DMS153 treated with DMSO at 0.1 percent for 48 hours (cell line): ENCODE measurements at regions not wholly inside any gene's neighbourhood (a gene's known extent, or its start where the extent isn't known, plus 50 kb on each side); places are given as distances from the start of the nearest gene placed in this dataset.
"Not testable (repeated sequence)": the region's sequence is repeated elsewhere in the genome, so short reads cannot be mapped to it uniquely, and the experiment has no call there.

Experiments used
- DNase-seq: peaks from one replicate; lab custom pipeline; 2025; ENCODE audit not compliant: unreplicated experiment; lab: John Stamatoyannopoulos, UW

DNA sequence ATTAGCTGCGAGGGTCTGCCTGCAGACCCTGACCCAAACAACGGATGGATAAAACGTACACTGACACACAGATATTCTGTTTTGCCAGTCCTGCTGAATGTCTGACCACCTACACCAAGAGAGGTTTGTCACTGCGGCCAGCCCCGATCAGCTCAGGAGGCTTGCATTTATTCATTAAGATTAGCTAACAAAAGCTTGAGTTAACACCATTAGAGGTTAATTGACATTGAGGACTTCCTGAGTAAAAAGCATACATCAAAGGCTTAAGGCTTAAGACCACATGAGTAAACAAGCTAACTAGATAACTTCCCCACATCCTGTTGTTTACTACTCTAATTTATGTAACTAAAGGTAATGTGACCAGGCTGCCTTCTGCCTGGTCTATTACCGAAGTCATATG is 198.1 kb upstream of the TRPC7 start:
- DNase-seq = no peak

DNA sequence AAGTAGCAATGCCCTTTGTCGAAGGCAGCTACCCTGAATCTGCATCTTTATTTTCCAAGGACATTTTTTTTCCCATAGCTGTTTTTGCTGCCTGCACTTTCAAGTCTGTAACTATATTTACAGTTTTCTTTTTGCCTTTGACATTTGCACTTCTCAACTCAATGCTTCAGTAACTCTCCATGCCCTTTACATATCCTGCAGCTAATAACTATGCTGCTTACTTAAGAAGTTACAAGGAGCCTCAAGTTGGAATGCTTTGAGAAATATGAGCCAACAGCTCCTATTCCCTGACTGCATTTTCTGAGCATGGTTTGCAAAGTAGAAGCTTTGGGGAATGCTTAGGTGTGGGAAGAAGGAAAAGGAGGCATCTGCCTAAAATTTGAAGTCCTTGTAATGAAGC is 194.8 kb upstream of the TRPC7 start:
- DNase-seq = no peak

DNA sequence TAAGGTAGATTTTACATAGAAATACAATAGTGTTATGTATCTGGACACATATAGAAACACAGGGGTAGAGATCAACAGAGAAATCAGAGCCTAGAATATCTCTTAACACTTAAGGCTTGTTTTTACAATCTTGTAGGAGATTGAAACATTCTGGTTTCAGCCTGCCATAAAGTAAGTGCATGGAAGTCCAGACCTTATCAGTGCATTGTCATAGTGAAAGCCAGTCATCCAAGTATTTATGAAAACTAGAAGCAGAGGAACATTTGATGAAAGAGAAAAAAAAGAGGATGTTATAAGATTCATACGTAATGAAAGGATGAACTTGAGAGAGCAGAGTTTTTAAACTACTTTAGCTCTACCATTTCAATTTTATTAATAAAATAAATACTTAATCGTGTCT is 194.3 kb upstream of the TRPC7 start:
- DNase-seq = no peak

DNA sequence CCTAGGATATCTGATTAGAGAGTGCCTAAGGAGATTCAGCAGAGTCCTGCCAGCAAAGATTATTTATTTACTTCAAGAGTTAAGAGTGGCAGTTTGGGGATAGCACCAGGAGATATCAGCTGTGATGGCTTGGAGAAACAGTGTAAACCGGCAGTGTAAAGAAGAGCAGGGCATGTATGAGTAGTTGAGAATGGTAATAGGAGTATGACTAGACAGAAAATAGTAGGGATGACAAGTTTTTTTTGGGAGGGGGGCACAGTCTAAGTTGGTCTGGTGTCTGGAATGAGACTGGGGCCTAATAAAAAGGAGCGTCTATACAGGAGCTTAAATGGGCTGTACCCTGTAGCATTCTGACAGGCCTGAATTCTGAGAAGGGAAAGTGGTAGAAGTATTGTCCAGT is 181.8 kb upstream of the TRPC7 start:
- not testable (repeated sequence) for DNase-seq

DNA sequence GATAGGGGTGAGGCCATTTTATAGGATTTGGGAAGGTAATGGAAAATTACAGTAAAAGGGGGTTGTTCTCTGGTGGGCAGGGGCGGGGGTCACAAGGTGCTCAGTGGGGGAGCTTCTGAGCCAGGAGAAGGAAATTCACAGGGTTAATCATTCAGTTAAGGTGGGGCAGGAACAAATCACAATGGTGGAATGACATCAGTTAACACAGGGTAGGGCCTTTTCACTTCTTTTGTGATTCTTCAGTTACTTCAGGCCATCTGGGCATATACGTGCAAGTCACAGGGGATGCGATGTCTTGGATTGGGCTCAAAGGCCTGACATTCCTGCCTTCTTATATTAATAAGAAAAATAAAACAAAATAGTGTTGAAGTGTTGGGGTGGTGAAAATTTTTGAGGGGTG is 181.1 kb upstream of the TRPC7 start:
- not testable (repeated sequence) for DNase-seq

DNA sequence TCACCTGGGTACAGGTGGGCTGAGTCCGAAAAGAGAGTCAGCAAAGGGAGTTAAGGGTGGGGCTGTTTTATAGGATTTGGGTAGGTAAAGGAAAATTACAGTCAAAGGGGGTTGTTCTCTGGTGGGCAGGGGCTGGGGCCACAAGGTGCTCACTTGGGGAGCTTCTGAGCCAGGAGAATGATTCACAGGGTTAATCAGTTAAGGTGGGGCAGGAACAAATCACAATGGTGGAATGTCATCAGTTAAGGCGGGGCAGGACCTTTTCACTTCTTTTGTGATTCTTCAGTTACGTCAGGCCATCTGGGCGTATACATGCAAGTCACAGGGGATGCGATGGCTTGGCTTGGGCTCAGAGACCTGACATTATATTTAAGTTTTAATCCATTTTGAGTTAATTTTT is 179.7 kb upstream of the TRPC7 start:
- DNase-seq = not testable (repeated sequence)

DNA sequence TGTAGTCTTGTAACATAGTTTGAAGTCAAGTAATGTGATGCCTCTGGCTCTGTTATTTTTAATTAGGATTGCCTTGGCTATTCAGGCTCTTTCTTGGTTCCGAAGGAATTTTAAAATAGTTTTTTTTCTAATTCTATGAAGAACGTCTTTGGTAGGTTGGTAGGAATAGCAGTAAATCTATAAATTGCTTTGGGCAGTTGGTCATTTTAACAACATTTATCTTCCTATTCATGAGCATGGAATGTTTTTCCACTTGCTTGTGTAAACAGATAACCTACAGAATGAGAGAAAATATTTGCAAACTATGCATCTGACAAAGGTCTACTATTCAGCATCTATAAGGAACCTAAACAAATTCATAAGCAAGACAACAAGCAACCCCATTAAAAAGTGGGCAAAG is 173.2 kb upstream of the TRPC7 start:
- no peak for DNase-seq

DNA sequence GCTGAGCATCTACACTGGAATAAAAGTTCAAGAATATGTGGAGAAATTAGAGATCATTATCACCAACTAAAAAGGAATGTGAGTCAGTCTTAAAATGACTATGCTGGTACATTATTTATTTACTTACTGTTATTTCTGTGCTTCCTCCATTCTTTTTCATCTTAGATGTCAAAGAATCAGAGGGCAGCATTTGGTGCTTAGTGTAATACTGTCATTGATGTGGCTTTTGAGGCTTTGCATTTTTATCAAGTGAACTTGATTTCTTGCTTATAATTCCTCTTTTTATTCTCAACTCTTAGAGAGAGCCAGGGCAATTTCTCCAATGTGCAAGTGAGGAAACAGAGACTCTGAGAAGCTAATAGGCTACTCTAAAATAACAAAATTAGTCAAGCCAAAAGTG is 163.7 kb upstream of the TRPC7 start:
- no peak for DNase-seq

DNA sequence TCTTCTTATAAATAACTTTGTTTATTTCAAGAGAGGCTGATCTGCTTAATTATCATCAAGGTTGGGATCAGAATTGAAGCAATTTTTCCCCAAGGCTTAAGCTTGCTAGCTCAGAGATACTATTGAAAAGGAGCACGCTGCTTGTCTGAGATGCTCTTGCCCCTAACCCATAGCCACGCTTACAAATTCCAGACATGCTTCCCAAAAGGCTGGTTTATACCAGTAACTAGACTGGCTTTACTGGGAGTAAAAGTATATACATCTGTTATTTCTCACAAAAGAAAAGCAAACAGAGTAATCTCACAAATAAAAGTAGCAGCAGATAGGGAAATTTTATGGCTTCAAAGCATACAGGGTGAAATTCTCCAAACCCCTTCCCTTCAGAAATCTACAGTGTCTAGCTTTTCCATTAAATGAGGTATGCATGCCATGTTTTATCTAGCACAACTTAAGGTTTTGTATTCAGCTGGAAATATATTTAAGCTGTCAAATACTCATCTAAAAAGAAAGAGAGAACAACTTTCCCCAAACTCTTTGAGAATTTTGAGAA is 163.2 kb upstream of the TRPC7 start:
- DNase-seq = no peak

DNA sequence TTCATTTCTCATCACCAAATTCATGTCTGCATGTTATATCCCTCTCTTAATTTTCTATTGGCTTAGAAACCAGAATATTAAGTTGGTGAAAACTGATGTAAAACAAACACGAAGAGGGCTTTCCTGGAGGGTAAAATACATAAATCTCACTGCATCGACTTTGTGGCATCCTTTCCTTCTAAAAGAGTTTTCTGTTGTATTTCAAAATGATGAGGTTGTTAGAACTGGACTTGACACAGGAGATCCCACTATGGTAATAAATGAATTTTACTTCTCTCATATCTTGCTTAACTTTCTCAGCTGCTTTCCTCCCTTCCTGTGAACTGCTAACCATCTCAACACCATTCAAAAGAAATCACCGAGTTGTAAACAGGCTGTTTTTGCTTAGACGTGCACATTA is 162.0 kb upstream of the TRPC7 start:
- no peak for DNase-seq

DNA sequence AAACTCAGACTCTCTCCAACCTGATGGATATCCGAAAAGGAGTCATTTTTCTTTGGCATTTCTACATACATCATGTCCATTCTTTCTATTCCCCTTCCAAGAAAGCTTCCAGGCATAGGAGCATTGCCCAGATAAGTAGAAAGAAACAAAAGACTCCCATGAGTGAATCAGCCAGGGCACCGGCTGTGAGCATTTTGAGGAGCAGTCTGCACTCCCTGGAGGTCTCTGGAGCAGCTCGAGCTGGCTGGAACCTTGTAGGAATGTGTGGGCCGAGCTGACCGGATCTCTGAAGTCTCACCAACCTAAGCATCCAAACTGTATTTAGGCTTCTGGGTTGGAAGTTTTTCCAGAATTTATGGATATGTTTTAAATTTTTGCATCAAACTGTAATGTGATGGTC is 161.4 kb upstream of the TRPC7 start:
- DNase-seq = no peak

DNA sequence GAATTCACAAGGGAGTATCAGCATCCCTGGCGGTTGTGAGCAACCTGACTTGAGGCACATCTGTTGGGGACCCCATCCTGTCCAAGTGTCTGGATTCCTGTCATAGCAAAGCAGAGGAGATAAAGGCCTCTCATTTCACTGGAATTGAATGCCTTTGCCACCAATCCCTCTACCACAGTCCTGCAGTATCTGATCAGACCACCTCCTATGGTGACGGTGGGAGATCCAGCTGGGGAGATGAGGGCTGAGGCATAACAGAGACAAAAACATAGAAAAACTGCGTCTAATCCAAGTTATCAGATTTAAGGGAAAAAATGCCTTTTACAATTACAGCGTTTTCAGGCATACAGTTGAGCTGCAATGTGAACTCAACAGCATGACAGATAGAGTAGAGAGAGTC is 160.7 kb upstream of the TRPC7 start:
- no peak for DNase-seq

DNA sequence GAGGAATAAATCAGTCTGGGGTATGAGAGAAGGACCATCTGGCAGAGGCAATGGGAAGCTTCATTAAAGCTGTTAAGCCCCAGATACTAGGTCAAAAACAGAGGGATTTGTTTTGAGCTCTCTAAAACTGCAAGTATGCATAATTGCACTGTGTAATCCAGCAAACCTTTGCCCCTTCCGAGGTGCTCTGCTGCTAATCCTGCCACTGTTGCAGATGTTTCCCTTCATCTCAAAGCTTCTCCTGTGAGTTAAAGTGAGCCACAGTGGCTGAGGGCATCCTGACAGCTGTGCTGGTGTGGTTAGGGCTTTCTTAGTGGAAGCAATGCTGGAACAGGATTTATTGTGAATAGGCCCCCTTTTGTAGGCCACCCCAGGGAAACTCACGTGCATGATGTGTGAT is 160.3 kb upstream of the TRPC7 start:
- DNase-seq = no peak

DNA sequence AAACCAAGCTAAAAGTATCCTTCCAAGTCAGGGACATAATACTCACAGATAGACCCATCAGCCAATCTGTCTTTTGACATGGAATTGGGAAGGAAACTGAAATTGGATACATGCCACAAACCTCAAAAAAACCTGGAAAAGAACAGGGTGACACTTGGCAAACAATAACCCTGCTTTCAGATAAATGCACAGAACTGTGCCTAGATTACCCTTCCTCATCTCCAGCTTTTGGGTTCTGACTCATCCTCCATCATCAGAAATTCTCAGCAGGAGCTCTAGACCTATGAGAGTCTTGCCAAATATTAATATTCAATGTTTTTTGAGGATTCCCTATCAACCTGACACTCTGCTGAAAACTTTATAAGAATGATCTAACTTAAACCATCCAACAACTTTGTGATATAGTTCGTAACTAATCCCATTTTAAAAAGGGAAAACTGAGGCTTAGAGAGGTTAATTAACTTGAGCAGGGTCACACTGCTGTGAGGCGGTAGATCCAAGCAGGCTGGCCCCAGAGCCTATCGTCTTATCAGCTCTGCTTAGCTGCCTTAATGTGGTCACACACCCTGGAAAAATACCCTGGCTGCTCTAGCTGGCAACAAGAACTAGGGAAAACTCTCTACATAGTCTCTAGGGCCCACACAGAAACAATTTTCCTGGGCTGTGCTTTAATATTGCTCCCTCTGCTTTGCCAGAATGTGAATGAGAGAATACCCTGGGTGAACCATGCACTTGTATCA is 157.0 kb upstream of the TRPC7 start:
- no peak for DNase-seq

DNA sequence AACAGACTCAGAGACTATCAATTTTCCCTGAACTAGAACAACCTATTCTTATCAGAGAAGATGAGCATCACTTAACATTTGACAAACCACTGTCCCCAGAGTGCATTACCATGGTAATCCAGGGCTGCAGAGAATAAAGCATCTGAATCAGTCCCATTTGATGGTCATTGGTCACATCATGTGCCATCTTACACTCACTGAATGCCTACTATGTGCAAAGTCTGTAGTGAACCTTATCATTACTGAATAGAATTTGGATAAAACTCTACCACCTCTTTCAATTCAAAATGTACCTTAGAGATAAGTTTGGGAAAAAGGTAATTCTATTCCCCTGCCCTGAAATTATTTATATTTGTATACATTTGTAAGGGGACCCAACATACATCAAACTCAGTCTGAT is 156.4 kb upstream of the TRPC7 start:
- no peak for DNase-seq

DNA sequence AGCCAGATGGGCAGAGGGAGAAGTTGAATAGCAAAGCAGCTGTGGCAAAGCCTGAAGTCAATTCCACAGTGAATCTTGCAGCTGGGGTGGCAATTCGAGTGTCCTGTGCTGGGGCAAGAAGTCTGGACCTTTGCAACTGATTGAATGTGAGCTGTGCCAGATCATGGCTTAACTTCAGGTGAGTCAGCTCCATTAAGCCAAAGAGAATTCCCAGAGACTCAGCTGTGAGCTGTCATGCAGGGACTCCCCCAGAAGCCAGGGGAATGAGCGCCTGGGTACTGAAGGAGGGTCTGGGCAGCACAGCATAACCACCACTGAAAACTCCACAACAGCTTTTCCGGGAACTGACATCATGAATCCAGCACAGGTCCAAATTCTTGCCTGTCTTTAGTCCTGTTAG is 153.5 kb upstream of the TRPC7 start:
- no peak for DNase-seq

DNA sequence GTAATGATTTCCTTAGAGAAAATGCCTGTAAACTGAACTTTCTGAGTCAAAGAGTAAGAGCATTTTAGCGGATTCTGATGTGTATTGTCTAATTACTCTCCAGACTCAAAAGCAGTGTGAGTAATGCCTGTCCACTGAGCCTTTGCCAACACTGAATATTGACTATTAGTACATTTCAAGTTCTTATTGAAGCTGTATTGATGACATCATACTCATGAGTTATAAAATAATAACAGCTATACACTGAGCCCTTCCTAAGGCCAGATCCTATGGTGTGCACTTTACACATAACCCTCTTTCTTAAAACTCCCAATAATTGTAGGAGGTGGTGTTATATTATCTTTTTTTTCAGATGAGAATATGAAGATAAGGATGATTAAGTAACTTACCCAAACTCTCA is 152.8 kb upstream of the TRPC7 start:
- DNase-seq = no peak

DNA sequence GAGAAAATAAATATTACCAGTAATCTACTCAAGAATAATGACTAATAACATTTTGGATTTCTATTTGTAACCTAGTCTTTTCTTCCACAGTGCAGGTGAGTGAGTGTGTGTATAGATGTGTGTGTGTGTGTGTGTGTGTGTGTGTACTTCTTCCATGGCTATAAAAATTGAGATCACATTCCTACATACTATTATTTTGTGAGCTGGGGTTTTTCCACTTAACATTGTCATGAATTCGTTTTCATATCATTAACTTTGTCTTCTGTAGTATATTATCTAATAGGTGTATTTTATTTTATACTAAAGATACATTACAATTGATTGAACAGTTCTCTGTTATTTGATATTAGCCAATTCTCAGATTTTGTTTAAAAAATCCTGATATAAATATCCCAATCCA is 152.4 kb upstream of the TRPC7 start:
- no peak for DNase-seq

DNA sequence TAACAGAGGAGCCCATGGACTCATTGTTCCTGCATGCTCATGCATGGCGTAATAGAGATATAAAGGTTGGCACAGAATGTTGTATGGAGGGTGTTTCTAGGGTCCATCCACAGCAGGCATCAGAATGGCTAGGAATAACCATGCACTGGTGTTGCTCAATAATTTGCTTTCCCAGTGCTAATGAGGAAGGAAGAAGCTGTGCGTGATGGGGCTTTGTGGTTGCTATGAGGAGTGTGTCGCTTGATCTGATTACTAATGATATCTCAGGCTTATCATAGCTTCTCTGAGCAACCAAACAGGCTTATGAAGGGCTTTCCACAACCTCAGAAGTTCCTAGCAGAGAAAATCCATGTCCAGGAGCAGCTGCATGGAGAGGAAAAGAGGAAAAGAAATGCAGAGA is 151.3 kb upstream of the TRPC7 start:
- DNase-seq = no peak

DNA sequence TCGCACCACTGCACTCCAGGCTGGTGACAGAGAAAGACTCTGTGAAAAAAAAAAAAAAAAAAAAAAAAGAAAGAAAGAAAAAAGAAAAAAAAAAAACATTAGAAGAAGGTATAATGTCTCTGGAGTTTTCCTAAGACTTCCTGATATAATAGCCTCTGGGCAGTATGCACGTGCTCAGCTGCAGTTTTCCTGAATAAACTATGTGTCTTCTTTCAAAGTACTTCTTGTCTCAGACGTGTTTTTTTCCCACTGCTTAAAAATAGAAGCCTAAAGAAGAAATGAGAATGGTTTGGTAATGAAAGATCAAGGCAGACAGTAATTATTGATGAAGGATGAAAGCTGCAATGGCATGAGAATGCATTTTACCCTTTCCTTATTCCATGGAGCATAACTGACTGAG is 148.1 kb upstream of the TRPC7 start:
- no peak for DNase-seq

DNA sequence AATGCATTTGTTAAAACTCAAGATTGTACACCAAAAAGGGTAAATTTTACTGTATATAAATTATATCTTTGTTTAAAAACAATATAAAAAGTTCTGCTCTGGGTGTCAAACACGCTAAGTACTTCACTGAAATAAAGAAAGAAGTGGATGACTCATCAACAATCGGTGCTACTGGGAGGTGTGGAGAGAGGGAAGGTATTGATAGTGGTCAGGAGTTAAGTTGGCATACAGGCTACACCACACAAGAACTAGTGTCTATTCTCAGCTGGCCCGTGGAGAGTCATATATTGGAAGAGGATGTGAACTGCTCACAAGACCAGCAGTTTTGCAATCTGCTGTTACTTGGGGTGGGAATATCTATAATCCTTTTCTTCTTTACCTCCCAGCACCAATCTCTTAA is 145.7 kb upstream of the TRPC7 start:
- DNase-seq = no peak

DNA sequence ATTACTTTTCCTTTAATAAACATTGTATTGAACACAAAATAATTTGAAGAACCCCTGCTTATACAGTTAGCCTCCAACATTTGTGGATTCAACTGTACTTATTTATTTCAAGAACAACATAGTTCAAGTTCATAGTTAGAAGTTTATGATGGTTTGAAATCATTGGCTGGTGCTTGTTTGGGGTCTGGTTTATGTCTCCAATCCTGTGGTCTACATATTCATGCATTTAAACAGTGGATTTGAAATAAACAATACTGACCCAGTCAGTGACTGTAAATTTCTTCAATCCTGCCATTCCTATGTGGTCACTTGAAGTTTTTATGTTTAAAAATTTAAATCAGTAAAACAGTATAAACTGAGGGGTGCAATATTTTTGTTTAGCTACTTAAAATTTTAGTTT is 145.1 kb upstream of the TRPC7 start:
- no peak for DNase-seq

DNA sequence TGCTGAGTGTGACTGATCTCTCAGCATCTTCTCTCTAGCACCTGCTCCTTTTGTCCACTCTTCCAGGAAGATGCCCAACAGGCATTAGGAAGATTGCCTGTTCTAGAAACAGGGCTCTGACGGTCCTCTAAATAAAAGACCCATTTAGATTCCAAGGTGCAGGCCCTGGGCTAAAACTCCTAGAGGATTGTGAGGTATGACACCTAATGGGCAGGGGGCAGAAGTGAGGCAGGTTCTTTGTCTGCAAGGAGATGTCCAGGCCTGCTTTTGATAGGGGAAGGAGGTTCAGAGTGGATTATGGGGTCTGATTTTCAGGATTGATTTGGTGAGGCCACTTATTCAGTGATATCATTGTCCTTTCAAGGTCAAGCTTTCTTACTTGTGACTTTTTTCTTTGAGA is 140.8 kb upstream of the TRPC7 start:
- DNase-seq = no peak
